CD4-positive, alpha-beta T cell (primary cell): ENCODE measurements at regions not wholly inside any gene's neighbourhood (a gene's known extent, or its start where the extent isn't known, plus 50 kb on each side); places are given as distances from the start of the nearest gene placed in this dataset.

ENCODE experiments used
- ATAC-seq: fragments of 200-7000 bp; cut with Tn5 transposase; one replicate; pipeline ENCODE4 v1.10.0; 2022; ENCODE audit warnings: mild to moderate bottlenecking; ENCODE audit not compliant: poor library complexity
- CTCF ChIA-PET: fragments of 350-600 bp; sonication (Branson Sonifier 250); formaldehyde crosslinking; loops from one replicate; lab custom pipeline; 2021; ENCODE audit warnings: antibody characterized with exemption, inconsistent platforms; lab: Charles Lee
- POLR2A ChIA-PET: fragments of 350-600 bp; sonication (Branson Sonifier 250); formaldehyde crosslinking; loops from one replicate; lab custom pipeline; 2021; ENCODE audit warnings: antibody characterized with exemption, inconsistent platforms; lab: Charles Lee
- DNase-seq, 14 experiments: peaks; one replicate each; pipeline ENCODE4 v3.0.0-alpha.2; 2013 to 2020; ENCODE audit warnings: mixed read lengths in 2 of 14
- H3K27ac ChIP-seq, 2 donors: one replicate each; pipeline versions ENCODE4 v1.5.1 to v1.7.0; 2013; ENCODE audit warnings: low read length in 2 of 2, low read depth in 1 of 2, mild to moderate bottlenecking in 1 of 2
- H3K27me3 ChIP-seq, 2 experiments: 1 replicate in 1 of 2; 2 replicates in 1 of 2; pipeline versions ENCODE4 v1.6.1 to v1.7.0; 2013; ENCODE audit warnings: low read length in 2 of 2, control low read depth in 1 of 2, mild to moderate bottlenecking in 1 of 2, moderate library complexity in 1 of 2; ENCODE audit not compliant: insufficient read depth in 2 of 2, control insufficient read depth in 1 of 2
- H3K36me3 ChIP-seq: one replicate; pipeline ENCODE4 v1.6.1; 2013; ENCODE audit warnings: low read length, control low read depth; ENCODE audit not compliant: insufficient read depth
- H3K4me1 ChIP-seq: one replicate; pipeline ENCODE4 v1.6.1; 2013; ENCODE audit warnings: low read length, control low read depth; ENCODE audit not compliant: insufficient read depth
- H3K4me3 ChIP-seq: one replicate; pipeline ENCODE4 v1.5.1; 2013; ENCODE audit warnings: mild to moderate bottlenecking, low read length, moderate library complexity
- H3K9me3 ChIP-seq, 2 experiments: 1 replicate in 1 of 2; 2 replicates in 1 of 2; pipeline versions ENCODE4 v1.6.1 to v1.7.0; 2013; ENCODE audit warnings: low read length in 2 of 2, mild to moderate bottlenecking in 2 of 2, control low read depth in 1 of 2, moderate library complexity in 1 of 2; ENCODE audit not compliant: control insufficient read depth in 1 of 2, insufficient read depth in 1 of 2
- H3K27ac Mint-ChIP-seq: one replicate; pipeline ENCODE4 v1.8.0; 2020; ENCODE audit warnings: mixed read lengths
- H3K27me3 Mint-ChIP-seq: one replicate; pipeline ENCODE4 v1.8.0; 2021; ENCODE audit warnings: mixed read lengths
- H3K36me3 Mint-ChIP-seq: one replicate; pipeline ENCODE4 v1.8.0; 2021; ENCODE audit warnings: low read depth, mixed read lengths
- H3K4me1 Mint-ChIP-seq: one replicate; pipeline ENCODE4 v1.8.0; 2021; ENCODE audit warnings: low read depth, mixed read lengths
- H3K4me3 Mint-ChIP-seq: one replicate; pipeline ENCODE4 v1.8.0; 2020; ENCODE audit warnings: mild to moderate bottlenecking, mixed read lengths
- H3K9me3 Mint-ChIP-seq: one replicate; pipeline ENCODE4 v1.8.0; 2020; ENCODE audit warnings: mixed read lengths
- intact Hi-C, 2 experiments: fragments of 100-400 bp; cut with DNase I in 1 of 2; cut with micrococcal nuclease in 1 of 2; formaldehyde crosslinking; loops; one replicate each; pipeline versions ENCODE4 v1.15.1 to v1.9.0; 2023 to 2025; cut with DNase I, micrococcal nuclease
- TF ChIP-seq, protein P1 (sequence below): fragments of 200-600 bp; IDR thresholded peaks from one replicate; pipeline ENCODE4 v1.8.0; 2022; ENCODE audit warnings: antibody characterized with exemption, mild to moderate bottlenecking

DNA sequence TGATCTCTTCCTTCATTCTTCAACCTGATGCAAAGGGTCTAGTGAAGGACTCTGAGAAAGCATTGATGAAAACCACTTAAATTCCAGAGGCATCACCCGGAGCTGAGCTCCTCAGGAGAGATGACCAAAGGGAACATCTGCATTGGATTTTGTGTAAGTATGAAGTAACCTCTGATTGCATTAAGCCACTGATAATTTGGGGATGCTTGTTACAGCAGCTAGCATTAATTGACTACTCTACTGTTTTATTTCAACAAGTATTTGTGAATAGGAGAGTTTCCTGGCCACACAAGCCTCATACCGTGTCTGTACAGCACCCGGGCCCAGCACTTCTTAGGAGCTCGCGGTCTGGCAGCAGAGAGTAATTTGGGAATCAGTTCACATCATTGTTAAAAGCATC lies 250.7 kb upstream of the POU3F1 start:
- peaks cover 28 to 30% of the 10 kb centered on the region in 2 experiments for H3K27me3 ChIP-seq
- Mint-ChIP-seq H3K27ac (no peak overlapping the region), H3K27me3 (peaks cover 72% of the 10 kb centered on the region), H3K4me3 (no peak overlapping the region), H3K9me3 (peaks cover 2% of the 10 kb centered on the region), H3K4me1 (no peaks in the 10 kb centered on the region), H3K36me3 (no peaks in the 10 kb centered on the region)
- no peak for ATAC-seq
- H3K36me3 ChIP-seq, result no peaks in the 10 kb centered on the region
- ChIA-PET POLR2A (no interaction called here), CTCF (no interaction called here)
- TF ChIP-seq, protein P1, sequence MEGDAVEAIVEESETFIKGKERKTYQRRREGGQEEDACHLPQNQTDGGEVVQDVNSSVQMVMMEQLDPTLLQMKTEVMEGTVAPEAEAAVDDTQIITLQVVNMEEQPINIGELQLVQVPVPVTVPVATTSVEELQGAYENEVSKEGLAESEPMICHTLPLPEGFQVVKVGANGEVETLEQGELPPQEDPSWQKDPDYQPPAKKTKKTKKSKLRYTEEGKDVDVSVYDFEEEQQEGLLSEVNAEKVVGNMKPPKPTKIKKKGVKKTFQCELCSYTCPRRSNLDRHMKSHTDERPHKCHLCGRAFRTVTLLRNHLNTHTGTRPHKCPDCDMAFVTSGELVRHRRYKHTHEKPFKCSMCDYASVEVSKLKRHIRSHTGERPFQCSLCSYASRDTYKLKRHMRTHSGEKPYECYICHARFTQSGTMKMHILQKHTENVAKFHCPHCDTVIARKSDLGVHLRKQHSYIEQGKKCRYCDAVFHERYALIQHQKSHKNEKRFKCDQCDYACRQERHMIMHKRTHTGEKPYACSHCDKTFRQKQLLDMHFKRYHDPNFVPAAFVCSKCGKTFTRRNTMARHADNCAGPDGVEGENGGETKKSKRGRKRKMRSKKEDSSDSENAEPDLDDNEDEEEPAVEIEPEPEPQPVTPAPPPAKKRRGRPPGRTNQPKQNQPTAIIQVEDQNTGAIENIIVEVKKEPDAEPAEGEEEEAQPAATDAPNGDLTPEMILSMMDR, result no peak
- H3K4me1 ChIP-seq, result no peaks in the 10 kb centered on the region
- no peak overlapping the region for H3K27ac ChIP-seq
- peaks cover 0 to 16% of the 10 kb centered on the region in 2 experiments for H3K9me3 ChIP-seq
- DNase-seq, result no peak
- H3K4me3 ChIP-seq, result no peak overlapping the region
- intact Hi-C loops, result no loop called here

DNA sequence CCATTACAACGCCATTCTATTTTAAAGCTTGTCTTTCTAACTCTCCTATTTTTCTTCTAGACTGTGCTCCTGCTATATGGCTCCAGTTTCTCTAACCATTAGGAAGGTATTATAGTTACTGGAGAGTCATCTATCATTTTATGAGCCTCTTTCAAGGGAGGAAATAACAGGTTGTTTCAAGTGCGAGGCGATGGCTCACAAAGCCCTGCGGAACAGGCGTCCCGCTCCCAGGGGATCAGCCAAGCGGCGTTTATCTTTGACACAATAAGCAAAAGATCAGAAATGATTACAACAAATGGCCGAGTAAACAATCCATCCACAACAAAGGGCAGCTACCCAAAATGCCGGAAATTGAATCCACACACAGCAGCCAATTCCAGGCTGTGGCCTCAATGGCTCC lies 249.5 kb upstream of the POU3F1 start:
- ATAC-seq, result no peak

DNA sequence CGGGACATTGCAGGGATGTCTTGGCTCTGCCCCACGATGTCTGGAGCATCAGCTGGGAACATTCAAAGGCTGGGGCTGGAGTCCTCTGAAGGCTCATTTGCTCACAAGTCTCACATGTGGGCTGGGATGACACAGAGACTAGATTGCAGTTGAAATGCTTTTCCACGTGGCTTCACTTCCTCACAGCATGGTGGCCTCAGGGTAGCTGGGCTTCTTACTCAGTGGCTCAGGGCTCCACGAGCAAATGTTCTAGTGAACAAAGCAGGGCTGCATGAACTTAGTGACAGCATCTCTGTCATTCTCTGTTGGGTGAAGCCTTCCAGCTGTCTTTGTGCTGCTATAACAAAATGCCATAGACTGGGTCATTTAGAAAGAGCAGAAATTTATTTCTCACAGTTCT lies 247.0 kb upstream of the POU3F1 start:
- Histone ChIP-seq H3K36me3 (no peaks in the 10 kb centered on the region), H3K4me3 (no peak overlapping the region), H3K9me3 (peaks cover 0 to 21% of the 10 kb centered on the region in 2 experiments), H3K27ac (no peak overlapping the region), H3K27me3 (peaks cover 34 to 44% of the 10 kb centered on the region in 2 experiments), H3K4me1 (no peaks in the 10 kb centered on the region)
- Mint-ChIP-seq H3K27ac (no peak overlapping the region), H3K4me1 (no peaks in the 10 kb centered on the region), H3K27me3 (peaks cover 85% of the 10 kb centered on the region), H3K36me3 (no peaks in the 10 kb centered on the region), H3K9me3 (peaks cover 2% of the 10 kb centered on the region), H3K4me3 (no peak overlapping the region)
- intact Hi-C loops, result no loop called here
- ChIA-PET CTCF (no interaction called here), POLR2A (no interaction called here)
- ATAC-seq (no peak), DNase-seq (no peak)
- TF ChIP-seq, protein P1, result no peak

More for the DNA sequence above, 249.5 kb upstream of the POU3F1 start:
- H3K36me3 ChIP-seq, result no peaks in the 10 kb centered on the region
- peaks cover 37 to 39% of the 10 kb centered on the region in 2 experiments for H3K27me3 ChIP-seq
- TF ChIP-seq, protein P1, result no peak
- peaks cover 0 to 21% of the 10 kb centered on the region in 2 experiments for H3K9me3 ChIP-seq
- Mint-ChIP-seq H3K9me3 (peaks cover 2% of the 10 kb centered on the region), H3K36me3 (no peaks in the 10 kb centered on the region), H3K27ac (no peak overlapping the region), H3K4me1 (no peaks in the 10 kb centered on the region), H3K27me3 (peaks cover 77% of the 10 kb centered on the region), H3K4me3 (no peak overlapping the region)
- no peaks in the 10 kb centered on the region for H3K4me1 ChIP-seq
- no peak overlapping the region for H3K27ac ChIP-seq
- H3K4me3 ChIP-seq, result no peak overlapping the region
- POLR2A ChIA-PET, result no interaction called here
- no peak for DNase-seq
- CTCF ChIA-PET, result no interaction called here
- intact Hi-C loops, result no loop called here
